GM21360 (cell line): ENCODE measurements at regions not wholly inside any gene's neighbourhood (a gene's known extent, or its start where the extent isn't known, plus 50 kb on each side); places are given as distances from the start of the nearest gene placed in this dataset.

Source experiments
- ATAC-seq: cut with Tn5 transposase; IDR thresholded peaks from one replicate; pipeline ENCODE4 v1.9.1; 2021; ENCODE audit warnings: mild to moderate bottlenecking, moderate library complexity; ENCODE audit not compliant: unreplicated experiment

DNA sequence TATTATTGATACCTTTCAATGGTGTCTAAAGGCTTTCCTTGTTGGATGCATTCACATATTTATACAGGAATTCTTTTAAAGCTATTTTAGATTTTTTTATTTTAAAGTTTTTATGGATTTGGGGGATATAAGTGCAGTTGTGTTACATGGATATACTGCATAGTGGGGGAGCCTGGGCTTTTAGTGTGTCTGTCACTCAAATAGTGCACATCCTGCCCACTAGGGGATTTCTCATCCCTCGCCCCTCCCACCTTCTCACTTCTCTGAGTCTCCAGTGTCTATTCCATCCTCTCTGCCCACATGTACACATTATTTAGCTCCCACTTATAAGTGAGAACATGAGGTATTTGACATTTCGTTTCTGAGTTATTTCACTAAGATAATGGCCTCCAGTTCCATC is 154.0 kb upstream of the MKI67 start:
- no peak for ATAC-seq

DNA sequence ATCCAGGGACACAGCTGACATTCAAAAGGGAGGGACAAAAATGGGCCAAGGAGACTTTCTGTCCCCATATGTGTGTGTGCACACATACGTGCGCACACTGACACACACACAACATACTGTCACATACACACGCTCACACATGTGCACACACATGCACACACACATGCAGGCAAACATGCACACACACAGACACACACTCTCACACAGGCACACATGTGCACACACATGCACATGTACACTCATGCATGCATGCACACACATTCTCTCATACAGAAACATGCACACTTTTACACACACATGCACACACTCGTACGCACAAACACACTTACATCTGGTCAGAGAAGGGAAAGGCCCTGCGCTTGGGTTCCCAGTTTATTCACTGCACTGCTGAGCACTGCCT is 155.1 kb upstream of the MKI67 start:
- no peak for ATAC-seq

DNA sequence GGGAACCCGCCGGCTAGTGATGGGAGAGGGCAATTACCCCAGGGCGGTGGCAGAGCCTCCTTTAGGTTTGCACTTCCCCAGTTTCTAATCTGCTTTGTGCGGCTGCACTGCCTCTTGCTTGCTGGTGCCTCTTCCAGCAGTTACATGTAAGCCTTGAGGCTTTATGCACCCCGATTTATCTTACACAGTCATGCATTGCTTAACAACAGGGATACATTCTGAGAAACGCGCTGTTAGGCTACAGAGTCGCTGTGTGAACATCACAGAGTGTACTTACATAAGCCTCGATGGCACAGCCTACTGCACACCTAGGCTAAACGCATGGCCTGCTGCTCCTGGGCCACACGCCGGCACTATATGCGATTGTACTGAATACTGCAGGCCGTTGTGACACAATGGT is 155.6 kb upstream of the MKI67 start:
- ATAC-seq, result no peak

DNA sequence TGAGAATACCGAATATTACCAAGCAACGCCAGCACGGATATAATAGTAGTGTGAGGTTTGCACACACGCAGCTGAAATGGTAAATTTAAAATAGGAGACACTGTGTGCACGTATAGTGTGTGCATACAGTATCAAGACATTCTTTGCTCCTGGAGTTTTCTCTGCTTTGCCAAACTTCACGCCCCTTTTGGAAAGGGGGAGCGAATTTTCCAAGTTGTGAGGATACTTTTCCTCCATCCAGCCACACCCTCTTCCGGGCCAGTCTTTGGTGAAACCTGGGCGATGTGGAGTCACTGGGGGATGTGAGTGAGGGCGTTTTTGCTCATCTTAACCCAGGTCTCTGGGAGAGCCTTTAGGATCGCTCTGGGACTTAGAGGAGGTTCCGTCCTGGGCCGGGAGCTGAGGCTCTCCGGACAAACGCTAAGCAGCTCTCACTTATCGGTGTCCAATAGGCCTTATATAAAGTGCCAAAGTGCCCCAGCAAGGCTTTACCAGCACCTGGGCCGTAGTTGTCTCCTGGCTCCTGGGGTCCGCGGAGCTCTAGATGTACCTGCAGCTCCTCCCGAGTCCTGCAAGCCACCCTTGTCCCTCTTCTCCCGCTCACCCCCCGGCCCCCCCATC is 160.0 kb upstream of the MKI67 start:
- no peak for ATAC-seq

DNA sequence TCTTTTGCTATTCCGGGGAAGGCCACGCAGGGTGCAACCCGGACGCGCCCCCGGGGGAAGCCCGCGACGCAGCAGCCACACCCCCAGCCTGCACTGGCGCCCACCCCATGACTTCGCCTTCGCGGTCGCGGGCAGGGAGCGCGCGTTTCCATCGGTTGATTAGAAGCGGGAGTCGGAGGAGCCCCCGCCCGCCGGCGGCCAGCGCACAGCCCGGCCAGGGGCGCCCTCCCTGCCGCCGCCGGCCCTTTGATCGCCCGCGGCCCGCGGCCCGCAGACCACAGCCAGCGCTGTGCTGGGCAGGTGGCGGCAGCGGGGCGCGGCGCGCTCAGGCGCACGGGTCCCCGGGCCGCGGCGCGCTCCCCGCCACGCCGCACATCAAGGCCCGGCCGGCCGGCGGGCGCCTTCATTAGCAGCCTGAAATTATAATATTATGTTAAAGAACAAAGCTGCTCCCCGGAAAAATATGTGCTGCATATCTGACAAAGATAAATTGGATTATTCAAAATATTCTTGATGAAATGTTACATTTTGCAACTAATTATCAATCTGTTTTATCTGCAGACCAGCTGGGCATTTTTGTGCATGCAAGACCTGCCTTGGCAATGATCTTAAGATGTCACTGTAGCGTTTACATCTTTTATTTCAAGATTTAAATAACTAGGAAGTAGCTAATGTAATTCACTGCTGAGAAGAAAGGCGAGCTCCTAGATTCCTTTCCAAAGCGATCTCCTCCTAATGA is 160.7 kb upstream of the MKI67 start:
- ATAC-seq, result no peak

DNA sequence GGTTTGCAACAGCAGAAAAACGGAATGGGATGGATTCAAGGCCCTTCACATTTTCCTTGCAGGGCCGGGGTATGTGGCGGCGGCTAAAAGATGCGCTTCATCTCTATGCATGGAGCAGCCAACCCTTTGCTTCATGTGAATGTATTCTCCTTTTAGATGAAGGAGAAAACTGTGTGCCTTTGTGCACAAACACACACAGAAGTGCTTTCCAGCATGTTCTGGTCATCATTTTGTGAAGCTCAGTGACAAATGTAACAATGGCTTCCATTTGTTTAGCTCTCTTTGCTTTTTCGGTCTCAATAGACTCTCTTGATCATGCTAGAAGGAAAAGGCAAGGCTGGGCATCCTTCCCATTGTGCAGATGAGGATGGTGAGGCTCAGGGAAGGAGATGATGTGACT is 161.7 kb upstream of the MKI67 start:
- ATAC-seq, result no peak

DNA sequence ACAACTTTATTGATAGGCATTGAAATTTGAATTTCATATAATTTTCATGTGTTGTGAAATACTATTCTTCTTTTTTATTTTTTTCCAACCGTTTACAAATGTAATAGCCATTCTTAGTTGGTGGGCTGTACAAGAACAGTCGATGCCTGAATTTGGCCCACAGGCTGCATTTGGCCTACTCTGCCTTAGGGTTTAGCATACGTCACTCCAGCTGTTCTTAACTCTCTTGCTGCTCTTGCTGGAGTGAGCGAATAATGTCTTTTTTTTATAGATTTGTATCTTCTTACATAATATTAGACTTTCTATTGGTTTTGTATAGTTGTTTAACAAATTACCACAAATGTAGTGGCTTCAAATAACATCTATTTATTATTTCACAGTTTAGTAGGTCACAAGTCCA is 163.4 kb upstream of the MKI67 start:
- ATAC-seq, result no peak

DNA sequence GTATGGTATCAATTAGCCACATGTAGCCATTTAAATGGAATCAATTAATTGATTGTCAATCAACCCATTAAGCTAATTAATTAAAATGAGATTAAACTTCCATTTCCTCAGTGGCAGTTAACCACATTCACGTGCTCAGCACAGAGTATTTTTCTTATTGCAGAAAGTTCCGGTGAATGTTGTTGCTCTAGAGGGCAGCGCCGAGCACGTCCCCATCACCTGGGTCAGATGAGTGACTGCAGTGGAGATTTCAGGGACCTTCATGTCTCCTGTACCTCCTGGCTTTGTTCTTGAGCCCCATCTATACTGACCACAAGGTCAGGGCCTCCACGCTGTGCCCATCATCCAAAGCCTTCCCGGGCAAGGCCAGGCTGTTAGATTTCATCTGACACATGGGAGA is 168.8 kb upstream of the MKI67 start:
- ATAC-seq, result no peak

DNA sequence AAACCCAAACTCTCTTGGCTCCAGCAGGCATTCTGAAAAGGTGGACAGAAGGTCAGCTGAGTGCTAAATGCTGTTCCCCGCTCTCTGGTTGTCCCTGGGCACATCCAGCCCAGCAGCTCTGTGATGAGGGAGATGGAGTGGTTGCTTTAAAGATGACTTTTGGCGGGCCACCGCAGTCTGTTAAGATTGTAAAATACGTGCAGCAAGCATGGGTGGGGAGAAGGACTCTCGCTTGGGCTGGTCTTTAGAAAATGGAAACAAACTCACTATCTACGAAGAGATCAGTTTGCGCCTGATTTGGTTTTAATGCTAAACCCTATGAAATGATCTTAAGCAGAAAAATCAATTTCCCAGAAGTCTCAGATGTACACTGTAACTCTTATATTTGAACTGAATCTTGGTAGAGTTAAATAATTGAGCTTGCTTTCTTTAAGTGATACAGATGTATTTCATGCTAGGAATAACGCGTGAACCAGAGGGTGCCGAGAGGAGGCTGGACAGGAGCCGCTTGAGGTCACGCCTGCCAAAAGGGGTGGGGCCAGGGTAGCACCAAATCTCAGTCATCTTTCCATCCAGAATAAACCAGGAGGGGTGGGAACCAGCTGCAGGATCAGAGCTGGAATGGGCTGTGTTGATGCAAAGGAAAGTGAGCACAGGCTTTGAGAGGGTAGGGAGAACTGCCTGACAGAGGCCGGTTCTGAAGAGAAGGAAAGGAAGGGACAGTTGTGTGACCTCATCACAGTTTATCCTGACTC is 170.2 kb upstream of the MKI67 start:
- no peak for ATAC-seq

DNA sequence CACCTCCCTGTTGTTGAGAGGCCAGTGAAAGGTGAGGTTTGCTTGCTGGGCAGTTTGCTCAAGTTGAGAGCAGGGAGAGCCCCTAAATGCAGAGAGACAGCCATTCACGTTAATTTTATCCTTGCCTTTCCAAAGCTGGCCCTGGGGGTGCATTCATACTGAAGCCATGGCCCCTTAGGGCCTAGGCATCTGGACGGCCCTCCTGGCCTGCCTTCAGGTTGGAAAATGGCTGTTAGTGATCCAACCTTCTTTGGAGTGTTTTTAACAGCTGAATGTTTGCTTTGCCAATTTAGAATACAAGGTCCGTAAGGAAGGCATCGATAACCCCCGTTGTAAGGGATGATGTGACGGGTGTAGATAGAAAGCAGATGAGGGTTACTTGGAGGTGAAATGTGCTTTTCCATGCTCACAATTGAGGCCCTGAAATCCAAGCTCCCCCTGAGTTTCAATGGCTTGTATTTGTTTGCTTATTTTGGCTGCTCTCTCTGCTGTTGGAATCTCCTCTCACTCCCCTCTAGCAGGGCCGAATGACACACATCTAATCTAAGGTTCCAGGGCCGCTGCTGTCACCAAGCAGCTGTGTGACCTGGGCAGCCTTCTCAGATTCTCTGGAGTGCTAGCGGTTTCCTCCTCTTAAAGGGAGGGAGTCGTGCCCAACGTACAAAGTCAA is 171.6 kb upstream of the MKI67 start:
- no peak for ATAC-seq

DNA sequence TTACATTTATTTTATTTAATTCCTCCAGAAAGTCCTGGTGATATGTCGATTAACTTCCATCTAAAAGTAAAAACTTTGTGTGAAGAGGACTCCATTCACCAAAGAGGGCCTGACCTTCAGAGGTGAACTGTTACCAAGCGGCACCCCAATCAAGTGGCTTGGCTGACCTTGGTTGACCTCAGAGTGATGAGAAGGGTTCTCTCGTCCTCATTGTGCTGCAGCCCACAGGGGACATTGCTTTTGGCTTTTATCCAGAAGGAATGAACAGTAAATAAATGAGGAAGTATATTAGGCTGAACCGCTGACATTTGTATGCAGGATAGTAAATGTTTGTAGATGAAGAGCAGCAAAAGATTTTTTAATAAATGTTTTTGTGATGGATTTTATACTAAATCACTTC is 172.4 kb upstream of the MKI67 start:
- no peak for ATAC-seq

DNA sequence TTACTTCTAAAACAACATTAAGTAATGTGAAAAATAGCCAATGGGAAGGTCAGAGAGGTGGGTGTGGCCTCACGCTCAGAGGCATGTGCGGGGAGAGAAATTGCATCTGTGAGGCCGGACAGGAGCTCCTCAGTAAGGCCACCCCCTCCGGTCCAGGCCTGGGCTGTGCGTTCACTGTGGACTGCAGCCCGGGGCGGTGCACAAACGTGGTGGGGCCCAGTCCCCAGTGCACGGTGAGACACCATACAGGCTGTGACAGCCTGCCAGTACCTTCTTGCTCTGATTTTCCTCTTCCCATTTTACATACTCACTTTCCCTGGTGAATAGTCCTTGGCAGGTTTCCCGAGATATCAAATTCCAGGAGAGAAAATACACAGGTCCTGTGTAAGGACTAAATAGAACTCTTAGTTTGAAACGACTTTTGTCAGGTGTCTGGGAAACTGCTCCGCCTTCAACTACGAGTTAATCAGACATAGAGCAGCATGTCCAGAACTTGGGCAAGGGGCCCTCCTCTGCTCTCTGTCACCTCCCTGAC is 174.1 kb upstream of the MKI67 start:
- ATAC-seq, result no peak

DNA sequence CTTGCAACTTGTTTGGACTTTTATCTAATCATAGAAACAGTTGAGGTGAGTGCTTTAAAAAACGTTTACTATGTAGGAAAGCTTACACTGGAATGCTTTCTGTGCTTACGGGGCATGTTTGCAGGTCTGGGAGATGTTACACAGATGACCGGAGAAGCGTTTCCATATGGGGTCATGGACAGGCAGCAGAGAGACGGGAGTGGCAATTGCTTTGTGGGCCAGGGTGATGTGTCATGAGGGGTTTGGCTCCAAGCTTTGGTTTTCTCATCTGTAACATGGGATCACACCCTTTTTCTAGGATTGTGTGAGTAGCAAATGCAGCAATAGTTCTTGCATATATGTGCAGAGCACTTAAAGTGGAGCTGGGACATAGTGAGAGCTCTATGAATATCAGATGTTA is 174.8 kb upstream of the MKI67 start:
- no peak for ATAC-seq

DNA sequence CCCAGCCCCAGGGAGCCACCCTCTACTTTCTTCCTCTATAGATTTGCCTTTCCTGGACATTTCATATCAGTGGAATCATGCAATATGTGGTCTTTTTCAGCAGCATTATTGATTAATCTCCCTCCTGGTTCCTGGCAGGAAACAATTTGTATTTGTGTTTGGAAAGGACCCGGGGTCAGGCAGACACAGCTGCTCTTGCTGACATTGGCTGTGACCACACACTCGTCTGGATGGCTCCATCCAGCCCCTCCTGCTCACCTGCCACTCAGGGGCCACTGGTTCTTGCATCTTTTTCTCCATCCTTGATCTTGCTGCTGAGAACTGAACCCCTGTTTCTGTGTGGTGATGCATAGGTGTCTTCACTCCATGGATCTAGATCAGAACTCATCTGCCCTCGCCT is 176.6 kb upstream of the MKI67 start:
- no peak for ATAC-seq

DNA sequence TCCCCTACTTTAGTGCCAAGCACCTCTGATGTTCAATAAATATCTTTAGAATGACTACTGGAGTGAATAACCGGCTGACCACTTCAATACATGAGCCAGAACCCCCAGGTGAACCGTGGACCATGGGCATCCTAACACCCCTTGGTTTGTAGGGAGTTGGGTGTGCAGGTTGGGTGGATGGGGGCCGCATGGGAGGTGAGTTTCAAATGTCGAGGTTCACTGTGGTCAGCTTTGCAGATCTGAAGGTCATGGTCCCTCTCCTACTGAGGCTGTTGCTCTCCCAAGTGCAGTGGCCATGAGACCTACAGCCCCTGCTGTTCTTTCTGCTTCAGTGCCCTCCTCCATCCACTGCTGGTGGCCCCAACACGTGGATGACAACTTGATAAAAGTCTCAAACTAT is 178.0 kb upstream of the MKI67 start:
- ATAC-seq, result no peak

DNA sequence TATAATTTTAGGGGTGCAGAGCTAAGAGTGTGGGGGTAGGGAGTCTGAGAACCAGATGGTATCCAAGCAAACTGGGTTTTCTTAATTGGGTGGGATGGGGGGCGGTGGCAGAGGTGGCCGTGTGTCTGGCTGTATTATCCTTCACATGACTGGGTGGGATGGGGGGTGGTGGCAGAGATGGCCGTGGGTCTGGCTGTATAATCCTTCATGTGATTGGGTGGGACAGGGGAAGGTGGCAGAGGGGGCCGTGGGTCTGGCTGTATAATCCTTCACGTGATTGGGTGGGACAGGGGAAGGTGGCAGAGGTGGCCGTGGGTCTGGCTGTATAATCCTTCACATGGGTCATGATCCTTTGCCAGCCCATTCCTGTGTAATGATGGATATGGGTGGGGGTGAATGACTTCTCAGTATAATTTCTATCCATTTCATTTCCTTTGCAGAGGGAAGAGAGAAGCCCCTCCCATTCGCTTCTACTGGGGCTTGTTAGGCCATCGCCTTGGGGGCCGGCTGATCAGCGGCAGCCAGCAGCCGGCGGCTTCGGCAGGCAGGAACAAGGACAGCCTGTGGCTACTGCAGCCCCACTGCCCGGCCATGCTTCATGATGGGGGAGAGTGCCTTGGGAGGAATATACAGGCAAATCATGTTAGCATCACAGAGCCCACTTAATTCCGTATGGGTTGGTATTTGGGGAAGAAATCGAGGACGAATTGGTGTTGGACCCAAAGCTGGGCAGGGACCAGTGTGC is 179.6 kb upstream of the MKI67 start:
- no peak for ATAC-seq

DNA sequence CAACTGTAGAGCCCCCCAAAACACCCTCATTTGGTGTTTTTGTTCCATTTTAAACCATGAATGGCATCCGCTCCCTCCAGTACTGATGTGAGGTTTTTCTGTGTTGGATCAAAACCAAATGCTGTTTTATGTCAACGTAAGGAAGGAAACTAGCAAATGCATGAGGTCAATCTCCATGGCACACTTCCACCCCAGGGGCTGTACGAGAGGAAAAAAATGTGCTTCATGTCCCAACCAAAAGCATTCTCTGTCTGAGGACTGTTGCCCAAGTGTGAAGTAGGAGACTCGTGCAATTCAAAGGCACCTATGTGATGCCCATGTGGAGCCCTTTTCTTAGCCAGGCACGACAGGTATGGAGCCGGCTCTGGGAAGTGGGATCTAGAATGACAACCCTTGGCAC is 180.3 kb upstream of the MKI67 start:
- ATAC-seq, result no peak

DNA sequence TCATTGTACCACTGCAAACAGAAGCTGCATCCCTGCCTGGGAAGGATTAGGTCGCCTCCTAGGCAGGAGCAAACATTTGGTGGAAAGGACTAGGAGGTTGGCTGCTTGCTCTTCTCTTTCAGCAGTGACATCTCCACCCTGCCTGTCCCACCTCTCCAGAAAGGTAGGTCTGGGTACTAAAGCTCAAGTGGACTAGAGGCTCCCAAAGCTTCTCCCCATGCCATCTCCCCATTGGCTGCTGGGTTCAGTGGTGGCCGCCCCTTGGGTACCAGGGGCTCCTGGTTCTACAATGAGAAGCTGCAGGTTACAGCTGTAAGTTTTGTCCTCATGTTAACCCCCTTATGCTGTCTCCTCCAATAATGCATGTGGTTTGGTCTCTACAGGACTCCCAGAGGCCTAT is 180.7 kb upstream of the MKI67 start:
- no peak for ATAC-seq

DNA sequence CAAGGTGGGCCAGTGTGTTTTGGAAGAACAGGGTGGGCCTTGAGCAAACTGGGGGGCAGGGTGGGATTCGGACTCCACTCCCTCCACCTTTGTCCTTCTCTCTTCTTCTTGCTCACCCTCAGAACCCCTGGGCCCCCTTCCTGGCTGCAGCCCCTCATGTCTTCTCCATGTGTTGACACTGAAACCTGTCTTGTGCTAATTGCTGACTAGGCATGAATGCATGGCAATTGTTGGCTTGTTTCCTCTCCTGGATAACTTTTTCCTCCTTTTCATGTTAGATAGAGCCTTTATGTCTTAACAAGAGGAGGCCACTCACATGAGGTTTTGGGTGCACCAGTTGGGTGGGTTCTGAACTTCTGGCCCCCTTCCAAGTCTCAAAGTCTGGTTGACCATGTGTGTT is 181.6 kb upstream of the MKI67 start:
- no peak for ATAC-seq

DNA sequence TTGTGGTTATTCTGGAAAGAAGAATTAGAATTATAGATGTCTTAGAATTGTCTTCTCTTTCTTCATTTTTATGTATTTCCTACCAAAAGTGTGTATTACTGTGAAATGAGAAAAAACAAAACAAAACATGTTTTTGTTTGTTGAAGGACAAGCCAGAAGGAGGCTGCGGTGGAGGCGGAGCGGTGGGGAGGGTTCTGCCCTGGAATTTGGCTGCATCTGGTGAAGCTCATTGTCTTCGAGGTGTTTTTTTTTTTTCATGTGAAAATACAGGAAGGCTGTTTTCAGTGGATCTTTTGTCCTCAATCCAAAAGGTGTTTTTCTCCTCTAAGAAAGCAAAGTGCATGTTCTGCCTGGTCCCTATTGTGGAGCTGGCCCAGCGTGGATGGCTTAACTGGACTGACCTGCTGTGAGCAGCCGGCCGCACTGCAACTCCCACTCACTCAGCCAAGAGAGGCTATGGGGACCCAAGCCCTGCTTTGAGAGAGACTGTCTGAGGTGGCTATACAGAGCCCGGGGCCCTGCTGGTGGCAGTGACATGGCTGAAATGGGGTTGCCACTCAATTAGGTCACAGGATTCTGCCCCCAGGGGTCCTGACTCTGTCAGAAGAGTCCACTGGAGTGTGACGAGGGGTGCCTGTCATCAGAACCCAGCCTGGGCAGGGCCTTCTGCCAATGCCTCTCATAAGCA is 184.9 kb upstream of the MKI67 start:
- no peak for ATAC-seq
